Lower leg skin (tissue), 4 donors: ENCODE measurements at regions not wholly inside any gene's neighbourhood (a gene's known extent, or its start where the extent isn't known, plus 50 kb on each side); places are given as distances from the start of the nearest gene placed in this dataset.
"Not testable (repeated sequence)": the region's sequence is repeated elsewhere in the genome, so short reads cannot be mapped to it uniquely, and the experiment has no call there.

Experiments used
- DNase-seq, 2 donors: peaks; one replicate each; pipeline ENCODE4 v3.0.0-alpha.2; 2019; ENCODE audit warnings: low spot score in 2 of 2
- H3K4me3 ChIP-seq: fragments of 200-600 bp; sonication (generic); 2 replicates; pipeline ENCODE4 v1.5.1; 2017; ENCODE audit warnings: mild to moderate bottlenecking, low read depth; ENCODE audit not compliant: poor library complexity, severe bottlenecking
- CTCF ChIP-seq, 3 donors: fragments of 450-650 bp; IDR thresholded peaks; one replicate each; pipeline ENCODE4 v1.5.1; 2016; ENCODE audit warnings: antibody characterized with exemption in 3 of 3, mild to moderate bottlenecking in 3 of 3, moderate library complexity in 2 of 3
- POLR2A ChIP-seq, 2 donors: fragments of 450-650 bp; IDR thresholded peaks; one replicate each; pipeline ENCODE4 v1.6.1; 2016 to 2017; ENCODE audit warnings: antibody characterized with exemption in 2 of 2, mild to moderate bottlenecking in 1 of 2, moderate library complexity in 1 of 2
- WGBS, 2 donors: methylation state at CpG; one replicate each; pipeline ENCODE4 v1.1.5; 2018; 5-methylcytosine and 5-hydroxymethylcytosine counted together
- intact Hi-C: fragments of 100-400 bp; cut with DNase I; formaldehyde crosslinking; loops from one replicate; pipeline ENCODE4 v1.15.0; 2023; ENCODE audit warnings: low total_unique reads

GRCh38 chr7:130849604-130850003 lies 115.6 kb upstream of the KLF14 start:
- TF ChIP-seq CTCF (IDR thresholded peaks at IDR 0.05) (no peak), POLR2A (IDR thresholded peaks at IDR 0.05) (no peak)
- 62 to 72% methylated on average over 2 of the region's 2 CpGs for WGBS, 2 donors
- H3K4me3 ChIP-seq: no peak overlapping the region
- intact Hi-C loops: no loop called here
- no peak for DNase-seq

GRCh38 chr7:130850956-130851355 lies 116.9 kb upstream of the KLF14 start:
- H3K4me3 ChIP-seq: no peak overlapping the region
- intact Hi-C loops: no loop called here
- TF ChIP-seq CTCF (IDR thresholded peaks at IDR 0.05): no peak
- no peak for TF ChIP-seq POLR2A (IDR thresholded peaks at IDR 0.05)
- no peak for DNase-seq
- 70 to 86% methylated on average over 1 of the region's 1 CpG for WGBS, 2 donors

GRCh38 chr7:130852867-130853266 lies 118.9 kb upstream of the KLF14 start:
- H3K4me3 ChIP-seq: no peak overlapping the region
- intact Hi-C loops: no loop called here
- no peak for DNase-seq
- TF ChIP-seq POLR2A (IDR thresholded peaks at IDR 0.05): no peak
- TF ChIP-seq CTCF (IDR thresholded peaks at IDR 0.05): no peak
- 96 to 97% methylated on average over 7 of the region's 7 CpGs for WGBS, 2 donors

- no peak for TF ChIP-seq POLR2A (IDR thresholded peaks at IDR 0.05)
- no peak for TF ChIP-seq CTCF (IDR thresholded peaks at IDR 0.05)
- intact Hi-C loops: no loop called here
- WGBS, 2 donors: 55 to 58% methylated on average over 7 of the region's 7 CpGs
- no peak overlapping the region for H3K4me3 ChIP-seq
- no peak for DNase-seq
Measured at GRCh38 chr7:130853503-130854279, 119.7 kb upstream of the KLF14 start.

- intact Hi-C loops: no loop called here
- no peak for TF ChIP-seq CTCF (IDR thresholded peaks at IDR 0.05)
- no peak for TF ChIP-seq POLR2A (IDR thresholded peaks at IDR 0.05)
- WGBS, 2 donors: 62 to 73% methylated on average over 1 of the region's 1 CpG
- no peak overlapping the region for H3K4me3 ChIP-seq
- no peak for DNase-seq
Measured at GRCh38 chr7:130854481-130854880, 120.5 kb upstream of the KLF14 start.

GRCh38 chr7:130856866-130857265 lies 122.9 kb upstream of the KLF14 start:
- no peak for TF ChIP-seq POLR2A (IDR thresholded peaks at IDR 0.05)
- no peak for TF ChIP-seq CTCF (IDR thresholded peaks at IDR 0.05)
- no peak for DNase-seq
- no peak overlapping the region for H3K4me3 ChIP-seq
- intact Hi-C loops: no loop called here

GRCh38 chr7:130860832-130861231 lies 126.8 kb upstream of the KLF14 start:
- intact Hi-C loops, H3K4me3 ChIP-seq, DNase-seq: not testable (repeated sequence)
- 87 to 92% methylated on average over 2 of the region's 2 CpGs for WGBS, 2 donors
